IMR-90 (cell line): ENCODE measurements at regions not wholly inside any gene's neighbourhood (a gene's known extent, or its start where the extent isn't known, plus 50 kb on each side); places are given as distances from the start of the nearest gene placed in this dataset.
"Not testable (repeated sequence)": the region's sequence is repeated elsewhere in the genome, so short reads cannot be mapped to it uniquely, and the experiment has no call there.

Experiments
- BHLHE40 ChIP-seq: fragments of 150-350 bp; IDR thresholded peaks from 2 replicates; pipeline ENCODE4 v1.6.1; 2016; ENCODE audit warnings: mild to moderate bottlenecking, low read depth, low read length
- CEBPB ChIP-seq: IDR thresholded peaks from 2 replicates; pipeline ENCODE4 v1.6.1; 2012; ENCODE audit warnings: low read depth, low read length, improper control_type of control experiment
- CHD1 ChIP-seq: IDR thresholded peaks from 2 replicates; pipeline ENCODE4 v1.6.1; 2012; ENCODE audit warnings: low read depth, low read length, improper control_type of control experiment
- CTCF ChIP-seq: conservative IDR thresholded peaks from 2 replicates; pipeline ENCODE4 v1.5.1; 2012; ENCODE audit warnings: mild to moderate bottlenecking, low read depth, low read length, improper control_type of control experiment
- ELK1 ChIP-seq: fragments of 150-350 bp; IDR thresholded peaks from 2 replicates; pipeline ENCODE4 v1.6.1; 2016; ENCODE audit warnings: low read depth, mild to moderate bottlenecking, low read length, moderate library complexity, borderline replicate concordance
- MAZ ChIP-seq: IDR thresholded peaks from 2 replicates; pipeline ENCODE4 v1.6.1; 2012; ENCODE audit warnings: low read depth, mild to moderate bottlenecking, low read length, improper control_type of control experiment, moderate library complexity, borderline replicate concordance
- MXI1 ChIP-seq: IDR thresholded peaks from 2 replicates; pipeline ENCODE4 v1.6.1; 2012; ENCODE audit warnings: low read depth, mild to moderate bottlenecking, low read length, moderate library complexity, borderline replicate concordance
- NFE2L2 ChIP-seq: fragments of 150-350 bp; IDR thresholded peaks from 2 replicates; pipeline ENCODE4 v1.6.1; 2016; ENCODE audit warnings: low read depth, mild to moderate bottlenecking, low read length
- POLR2A ChIP-seq: IDR thresholded peaks from 2 replicates; pipeline ENCODE4 v1.6.1; 2012; ENCODE audit warnings: mild to moderate bottlenecking, low read depth, low read length
- RAD21 ChIP-seq: IDR thresholded peaks from 2 replicates; pipeline ENCODE4 v1.6.1; 2012; ENCODE audit warnings: low read length, improper control_type of control experiment
- RCOR1 ChIP-seq: IDR thresholded peaks from 2 replicates; pipeline ENCODE4 v1.6.1; 2012; ENCODE audit warnings: mild to moderate bottlenecking, low read length, improper control_type of control experiment; ENCODE audit not compliant: insufficient replicate concordance
- RFX5 ChIP-seq: IDR thresholded peaks from 2 replicates; pipeline ENCODE4 v1.8.0; 2012; ENCODE audit warnings: low read depth, mild to moderate bottlenecking, low read length, moderate library complexity
- SMC3 ChIP-seq: fragments of 150-350 bp; IDR thresholded peaks from 2 replicates; pipeline ENCODE4 v1.6.1; 2016; ENCODE audit warnings: low read depth, mild to moderate bottlenecking, antibody characterized with exemption, low read length, moderate library complexity

DNA sequence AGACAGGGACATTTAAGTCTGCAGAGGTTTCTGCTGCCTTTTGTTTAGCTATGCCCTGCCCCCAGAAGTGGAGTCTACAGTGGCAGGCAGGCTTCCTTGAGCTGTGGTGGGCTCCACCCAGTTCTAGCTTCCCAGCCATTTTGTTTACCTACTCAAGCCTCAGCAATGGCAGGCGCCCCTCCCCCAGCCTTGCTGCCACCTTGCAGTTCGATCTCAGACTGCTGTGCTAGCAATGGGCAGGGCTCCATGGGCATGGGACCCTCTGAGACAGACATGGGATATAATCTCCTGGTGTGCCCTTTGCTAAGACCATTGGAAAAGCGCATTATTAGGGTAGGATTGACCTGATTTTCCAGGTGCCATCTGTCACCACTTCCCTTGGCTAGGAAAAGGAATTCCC is 147.5 kb downstream of the ZNF330 start:
- TF ChIP-seq CTCF, CEBPB, MAZ, RAD21, POLR2A, CHD1, MXI1, RCOR1, ELK1, RFX5, NFE2L2, BHLHE40, SMC3: not testable (repeated sequence)
